HCT116 (cell line): ENCODE measurements at regions not wholly inside any gene's neighbourhood (a gene's known extent, or its start where the extent isn't known, plus 50 kb on each side); places are given as distances from the start of the nearest gene placed in this dataset.

Source experiments
- ATAC-seq: fragments of 200-7000 bp; cut with Tn5 transposase; 2 replicates; pipeline ENCODE4 v1.9.1; 2020; ENCODE audit warnings: mild to moderate bottlenecking, moderate library complexity
- BruUV-seq: library from RNA; stranded (reverse); fragments of 400-500 nt; replicated peaks from 2 replicates; lab custom pipeline; 2021; lab: Mats Ljungman, UMichigan
- CTCF ChIA-PET: fragments of 300-600 bp; sonication (Branson Sonifier 250); formaldehyde crosslinking; loops from one replicate; lab custom pipeline; 2021; ENCODE audit warnings: antibody characterized with exemption; lab: Charles Lee
- POLR2A ChIA-PET: fragments of 300-600, 350-600 bp; sonication (Branson Sonifier 250); formaldehyde crosslinking; loops from one replicate; lab custom pipeline; 2021; ENCODE audit warnings: antibody characterized with exemption; lab: Charles Lee
- RAD21 ChIA-PET, 2 experiments: fragments of 300-600 bp; sonication (Branson Sonifier 250); formaldehyde crosslinking; loops; one replicate each; lab custom pipeline; 2023; ENCODE audit warnings: low total read pairs in 2 of 2; ENCODE audit not compliant: uncharacterized antibody in 2 of 2, unreplicated experiment in 2 of 2, low non-redundant PET in 1 of 2; lab: Charles Lee
- DNase-seq: peaks from one replicate; pipeline ENCODE4 v3.0.0-alpha.2; 2010; ENCODE audit warnings: low read depth, low spot score
- H2AFZ ChIP-seq: fragments of 200-600 bp; shearing (Covaris generic), sonication (generic); 2 replicates; pipeline ENCODE4 v1.6.1; 2017; ENCODE audit warnings: low read depth, mixed run types, mixed read lengths, antibody characterized with exemption, low read length; ENCODE audit not compliant: poor library complexity, severe bottlenecking
- H3K27ac ChIP-seq: 2 replicates; pipeline ENCODE4 v1.5.1; 2012; ENCODE audit warnings: low read depth, low read length
- H3K27me3 ChIP-seq: fragments of 200-600 bp; sonication (generic); 2 replicates; pipeline ENCODE4 v1.6.1; 2016; ENCODE audit warnings: mixed run types, low read length, mixed read lengths; ENCODE audit not compliant: insufficient read depth
- H3K36me3 ChIP-seq, 2 experiments: fragments of 200-500 bp in 1 of 2; fragments of 200-600 bp in 1 of 2; sonication (Bioruptor generic) in 1 of 2; sonication (generic) in 1 of 2; 2 replicates each; pipeline versions ENCODE4 v1.5.1 to v1.6.1; 2014 to 2016; ENCODE audit warnings: low read length in 2 of 2, inconsistent platforms in 1 of 2, mixed read lengths in 1 of 2, mixed run types in 1 of 2; ENCODE audit not compliant: insufficient read depth in 2 of 2, control insufficient read depth in 1 of 2
- H3K4me1 ChIP-seq, 2 experiments: fragments of 200-600 bp in 1 of 2; sonication (generic) in 1 of 2; 2 replicates each; pipeline versions ENCODE4 v1.5.1 to v1.6.1; 2012 to 2017; ENCODE audit warnings: low read length in 2 of 2, inconsistent platforms in 1 of 2, mild to moderate bottlenecking in 1 of 2, mixed read lengths in 1 of 2, mixed run types in 1 of 2, moderate library complexity in 1 of 2; ENCODE audit not compliant: insufficient read depth in 2 of 2, control insufficient read depth in 1 of 2
- H3K4me2 ChIP-seq: fragments of 200-600 bp; sonication (generic); 2 replicates; pipeline ENCODE4 v1.6.1; 2017; ENCODE audit warnings: mixed run types, low read length, mixed read lengths
- H3K4me3 ChIP-seq, 2 experiments: fragments of 200-600 bp in 1 of 2; sonication (generic) in 1 of 2; replicated peaks in 1 of 2; 2 replicates each; pipeline ENCODE4 v1.5.1; 2011 to 2016; ENCODE audit warnings: low read length in 2 of 2, control low read depth in 1 of 2, low read depth in 1 of 2, mild to moderate bottlenecking in 1 of 2, mixed read lengths in 1 of 2, mixed run types in 1 of 2
- H3K79me2 ChIP-seq: fragments of 200-600 bp; sonication (generic); 2 replicates; pipeline ENCODE4 v1.6.1; 2017; ENCODE audit warnings: mild to moderate bottlenecking, mixed run types, low read length, moderate library complexity, mixed read lengths; ENCODE audit not compliant: insufficient read depth
- H3K9ac ChIP-seq: fragments of 200-600 bp; sonication (generic); 2 replicates; pipeline ENCODE4 v1.6.1; 2016; ENCODE audit warnings: low read length, mixed read lengths
- H3K9me2 ChIP-seq: fragments of 200-600 bp; sonication (generic), shearing (Covaris generic); 2 replicates; pipeline ENCODE4 v1.6.1; 2017; ENCODE audit warnings: mixed run types, mild to moderate bottlenecking, moderate library complexity; ENCODE audit not compliant: insufficient read depth
- H3K9me3 ChIP-seq, 2 experiments: fragments of 200-500 bp in 1 of 2; fragments of 200-600 bp in 1 of 2; sonication (Bioruptor generic) in 1 of 2; sonication (generic) in 1 of 2; 2 replicates each; pipeline ENCODE4 v1.6.1; 2014 to 2017; ENCODE audit warnings: low read length in 2 of 2, mixed read lengths in 2 of 2, inconsistent platforms in 1 of 2, low read depth in 1 of 2, mild to moderate bottlenecking in 1 of 2, mixed run types in 1 of 2, moderate library complexity in 1 of 2; ENCODE audit not compliant: control insufficient read depth in 1 of 2, insufficient read depth in 1 of 2
- H4K20me1 ChIP-seq: fragments of 200-600 bp; sonication (generic), shearing (Covaris generic); 2 replicates; pipeline ENCODE4 v1.6.1; 2017; ENCODE audit warnings: mixed run types, mild to moderate bottlenecking, moderate library complexity; ENCODE audit not compliant: insufficient read depth
- ATF3 ChIP-seq: IDR thresholded peaks from 2 replicates; pipeline ENCODE4 v1.6.1; 2012
- CTCF ChIP-seq, 3 experiments: fragments of 200-600 bp in 1 of 3; sonication (generic) in 1 of 3; IDR thresholded peaks in 2 of 3; conservative IDR thresholded peaks in 1 of 3; 2 replicates each; pipeline ENCODE4 v1.5.1; 2012 to 2017; ENCODE audit warnings: low read depth in 2 of 3, low read length in 2 of 3, antibody characterized with exemption in 1 of 3, borderline replicate concordance in 1 of 3, control low read depth in 1 of 3, mild to moderate bottlenecking in 1 of 3, mixed read lengths in 1 of 3, mixed run types in 1 of 3, moderate library complexity in 1 of 3; ENCODE audit not compliant: insufficient read depth in 1 of 3
- EGR1 ChIP-seq: IDR thresholded peaks from 2 replicates; pipeline ENCODE4 v1.6.1; 2012; ENCODE audit warnings: low read depth
- EZH2 ChIP-seq: fragments of 200-600 bp; sonication (generic); IDR thresholded peaks from 2 replicates; pipeline ENCODE4 v1.6.1; 2017; ENCODE audit warnings: antibody characterized with exemption, mixed run types
- EZH2phosphoT487 ChIP-seq: fragments of 200-600 bp; IDR thresholded peaks from 2 replicates; pipeline ENCODE4 v1.6.1; 2018; ENCODE audit warnings: antibody characterized with exemption, borderline replicate concordance
- FOSL1 ChIP-seq: IDR thresholded peaks from 2 replicates; pipeline ENCODE4 v1.6.1; 2012; ENCODE audit warnings: low read depth
- JUND ChIP-seq: IDR thresholded peaks from 2 replicates; pipeline ENCODE4 v1.6.1; 2012
- MAX ChIP-seq: IDR thresholded peaks from 2 replicates; pipeline ENCODE4 v1.6.1; 2012
- SRF ChIP-seq: IDR thresholded peaks from 2 replicates; pipeline ENCODE4 v1.6.1; 2012; ENCODE audit warnings: low read depth
- TCF7L2 ChIP-seq: IDR thresholded peaks from 2 replicates; pipeline ENCODE4 v1.7.0; 2011; ENCODE audit warnings: borderline replicate concordance, inconsistent platforms; ENCODE audit not compliant: insufficient read depth, insufficient read length; ENCODE audit errors: extremely low read depth
- ZBTB33 ChIP-seq: IDR thresholded peaks from 2 replicates; pipeline ENCODE4 v1.6.1; 2011; ENCODE audit warnings: mild to moderate bottlenecking, low read length, moderate library complexity; ENCODE audit not compliant: insufficient replicate concordance; ENCODE audit errors: extremely low read depth
- ZFX ChIP-seq: fragments of 450-650 bp; IDR thresholded peaks from 2 replicates; pipeline ENCODE4 v1.6.1; 2017
- ZNF274 ChIP-seq: fragments of 200-500 bp; sonication (Bioruptor generic); IDR thresholded peaks from 2 replicates; pipeline ENCODE4 v1.6.1; 2014; ENCODE audit warnings: mild to moderate bottlenecking, low read depth, low read length, inconsistent platforms
- intact Hi-C: fragments of 100-400 bp; cut with micrococcal nuclease; formaldehyde crosslinking; loops from 2 replicates; pipeline ENCODE4 v1.10.0; 2022

GRCh38 chr12:47353508-47353907 is 273.7 kb upstream of the AMIGO2 start:
- no peak overlapping the region for H2AFZ ChIP-seq
- POLR2A ChIA-PET, result no interaction called here
- CTCF ChIA-PET, result no interaction called here
- H3K9me2 ChIP-seq, result no peaks in the 10 kb centered on the region
- RAD21 ChIA-PET, result no interaction called here
- no peaks in the 10 kb centered on the region for H3K9me3 ChIP-seq
- H3K36me3 ChIP-seq, result no peaks in the 10 kb centered on the region
- no TSS peak for BruUV-seq
- TF ChIP-seq FOSL1 (no peak), CTCF (IDR thresholded peaks at IDR 0.05 in 2 of 3, conservative IDR thresholded peaks at IDR 0.05 in 1 of 3; ENCODE audit: borderline replicate concordance in 1 of 3, insufficient read depth in 1 of 3, low read depth in 2 of 3, low read length in 2 of 3) (no peak), EGR1 (no peak), EZH2 (no peak), ZNF274 (no peak), ZFX (no peak), ATF3 (no peak), JUND (no peak), TCF7L2 (no peak)
- H3K79me2 ChIP-seq, result no peaks in the 10 kb centered on the region
- no peaks in the 10 kb centered on the region for H3K27me3 ChIP-seq
- H4K20me1 ChIP-seq, result no peaks in the 10 kb centered on the region
- no peak overlapping the region for H3K4me2 ChIP-seq
- no peak for ATAC-seq
- intact Hi-C loops, result no loop called here
- no peak overlapping the region for H3K4me3 ChIP-seq
- no peak overlapping the region for H3K9ac ChIP-seq
- DNase-seq, result no peak
- H3K4me1 ChIP-seq, result no peaks in the 10 kb centered on the region
- H3K27ac ChIP-seq, result no peak overlapping the region

GRCh38 chr12:47352067-47352466 is 272.3 kb upstream of the AMIGO2 start:
- H3K9me2 ChIP-seq, result no peaks in the 10 kb centered on the region
- H3K4me3 ChIP-seq, result no peak overlapping the region
- H3K79me2 ChIP-seq, result no peaks in the 10 kb centered on the region
- no peaks in the 10 kb centered on the region for H3K4me1 ChIP-seq
- BruUV-seq, result no TSS peak
- DNase-seq, result no peak
- POLR2A ChIA-PET, result no interaction called here
- no peak overlapping the region for H2AFZ ChIP-seq
- intact Hi-C loops, result no loop called here
- RAD21 ChIA-PET, result no interaction called here
- no peak overlapping the region for H3K4me2 ChIP-seq
- CTCF ChIA-PET, result no interaction called here
- H3K36me3 ChIP-seq, result no peaks in the 10 kb centered on the region
- H4K20me1 ChIP-seq, result no peaks in the 10 kb centered on the region
- no peak for ATAC-seq
- H3K9me3 ChIP-seq, result no peaks in the 10 kb centered on the region
- H3K27ac ChIP-seq, result no peak overlapping the region
- no peaks in the 10 kb centered on the region for H3K27me3 ChIP-seq
- H3K9ac ChIP-seq, result no peak overlapping the region
- no peak for TF ChIP-seq ZBTB33
- TF ChIP-seq CTCF (IDR thresholded peaks at IDR 0.05 in 2 of 3, conservative IDR thresholded peaks at IDR 0.05 in 1 of 3; ENCODE audit: borderline replicate concordance in 1 of 3, insufficient read depth in 1 of 3, low read depth in 2 of 3, low read length in 2 of 3), result no peak
- no peak for TF ChIP-seq ATF3
- no peak for TF ChIP-seq SRF
- TF ChIP-seq EZH2phosphoT487, result no peak
- no peak for TF ChIP-seq MAX
- no peak for TF ChIP-seq ZFX
- no peak for TF ChIP-seq ZNF274
